HG02970 (cell line): ENCODE measurements at regions not wholly inside any gene's neighbourhood (a gene's known extent, or its start where the extent isn't known, plus 50 kb on each side); places are given as distances from the start of the nearest gene placed in this dataset.

Experiments used
- ATAC-seq: cut with Tn5 transposase; IDR thresholded peaks from one replicate; pipeline ENCODE4 v1.9.1; 2021; ENCODE audit warnings: mild to moderate bottlenecking, moderate library complexity, moderate number of reproducible peaks; ENCODE audit not compliant: unreplicated experiment, low FRiP score

GRCh38 chr1:208298593-208299269, 54.5 kb upstream of the PLXNA2 start:
- ATAC-seq, result no peak

- ATAC-seq, result no peak
Measured at GRCh38 chr1:208300084-208300770, 56.0 kb upstream of the PLXNA2 start.

- no peak for ATAC-seq
Measured at GRCh38 chr1:208302699-208303238, 58.6 kb upstream of the PLXNA2 start.

- ATAC-seq, result no peak
Measured at GRCh38 chr1:208303743-208304712, 59.8 kb upstream of the PLXNA2 start.

GRCh38 chr1:208308221-208308620, 64.0 kb upstream of the PLXNA2 start:
- no peak for ATAC-seq

GRCh38 chr1:208309771-208310170, 65.6 kb upstream of the PLXNA2 start:
- no peak for ATAC-seq

- ATAC-seq, result no peak
Measured at GRCh38 chr1:208312706-208313105, 68.5 kb upstream of the PLXNA2 start.

- no peak for ATAC-seq
Measured at GRCh38 chr1:208314431-208314830, 70.2 kb upstream of the PLXNA2 start.

GRCh38 chr1:208318150-208318734, 74.1 kb upstream of the PLXNA2 start:
- no peak for ATAC-seq

GRCh38 chr1:208324005-208324404, 79.8 kb upstream of the PLXNA2 start:
- no peak for ATAC-seq

GRCh38 chr1:208326033-208326432, 81.8 kb upstream of the PLXNA2 start:
- ATAC-seq, result no peak

- ATAC-seq, result no peak
Measured at GRCh38 chr1:208329300-208329699, 85.1 kb upstream of the PLXNA2 start.

- ATAC-seq, result no peak
Measured at GRCh38 chr1:208332036-208332773, 88.0 kb upstream of the PLXNA2 start.

- no peak for ATAC-seq
Measured at GRCh38 chr1:208332774-208333126, 88.6 kb upstream of the PLXNA2 start.

GRCh38 chr1:208333676-208334075, 89.5 kb upstream of the PLXNA2 start:
- no peak for ATAC-seq

- no peak for ATAC-seq
Measured at GRCh38 chr1:208335371-208336136, 91.4 kb upstream of the PLXNA2 start.

- ATAC-seq, result no peak
Measured at GRCh38 chr1:208336137-208336518, 91.9 kb upstream of the PLXNA2 start.

- no peak for ATAC-seq
Measured at GRCh38 chr1:208339911-208340310, 95.7 kb upstream of the PLXNA2 start.

- no peak for ATAC-seq
Measured at GRCh38 chr1:208343226-208343625, 99.0 kb upstream of the PLXNA2 start.
